Left renal pelvis (tissue), 4 donors: ENCODE measurements at regions not wholly inside any gene's neighbourhood (a gene's known extent, or its start where the extent isn't known, plus 50 kb on each side); places are given as distances from the start of the nearest gene placed in this dataset.

Experiments
- DNase-seq, 4 donors: peaks; one replicate each; pipeline ENCODE4 v3.0.0-alpha.2; 2013; ENCODE audit warnings: low read depth in 4 of 4, low spot score in 3 of 4

GRCh38 chr3:144361002-144361401, 389.4 kb downstream of the DIPK2A start:
- DNase-seq: no peak

DNA sequence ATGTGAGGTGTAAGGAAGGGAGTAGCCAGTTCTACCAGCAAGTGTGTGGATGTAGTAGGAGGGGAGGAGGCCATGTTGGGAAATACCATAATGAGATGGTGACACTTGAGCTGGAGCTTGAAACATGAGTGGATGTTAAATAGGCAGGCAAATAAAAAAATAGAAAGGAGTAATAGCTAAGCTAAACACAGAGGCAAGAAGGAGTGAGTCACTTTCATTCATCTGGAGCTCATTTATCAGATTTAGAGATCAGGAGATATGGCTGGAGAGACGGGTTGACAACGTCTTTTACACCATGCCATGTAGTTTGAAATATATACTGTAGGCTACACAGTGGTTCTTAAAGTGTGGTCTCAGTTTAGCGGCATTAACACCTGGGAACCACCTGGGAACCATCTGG, 390.5 kb downstream of the DIPK2A start:
- DNase-seq: no peak

DNA sequence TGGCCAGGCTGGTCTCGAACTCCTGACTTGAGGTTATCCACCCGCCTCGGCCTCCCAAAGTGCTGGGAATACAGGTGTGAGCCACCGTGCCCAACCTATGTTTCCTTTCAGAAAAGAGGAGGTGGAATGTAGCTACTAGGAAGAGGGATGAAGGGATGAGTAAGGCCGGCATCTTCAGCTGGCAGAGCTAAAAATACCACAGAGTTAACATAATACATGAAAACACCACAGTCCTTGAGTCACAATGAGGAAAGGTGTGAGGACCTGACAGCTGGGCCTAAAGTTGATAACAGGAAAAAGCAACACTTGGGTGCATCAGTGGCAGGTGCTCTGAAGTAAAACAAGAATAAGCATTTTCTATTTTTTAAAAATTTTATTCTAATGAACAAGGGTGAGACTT, 392.2 kb downstream of the DIPK2A start:
- DNase-seq: no peak

- no peak for DNase-seq
Observed at GRCh38 chr3:144364737-144365136, 393.1 kb downstream of the DIPK2A start.

DNA sequence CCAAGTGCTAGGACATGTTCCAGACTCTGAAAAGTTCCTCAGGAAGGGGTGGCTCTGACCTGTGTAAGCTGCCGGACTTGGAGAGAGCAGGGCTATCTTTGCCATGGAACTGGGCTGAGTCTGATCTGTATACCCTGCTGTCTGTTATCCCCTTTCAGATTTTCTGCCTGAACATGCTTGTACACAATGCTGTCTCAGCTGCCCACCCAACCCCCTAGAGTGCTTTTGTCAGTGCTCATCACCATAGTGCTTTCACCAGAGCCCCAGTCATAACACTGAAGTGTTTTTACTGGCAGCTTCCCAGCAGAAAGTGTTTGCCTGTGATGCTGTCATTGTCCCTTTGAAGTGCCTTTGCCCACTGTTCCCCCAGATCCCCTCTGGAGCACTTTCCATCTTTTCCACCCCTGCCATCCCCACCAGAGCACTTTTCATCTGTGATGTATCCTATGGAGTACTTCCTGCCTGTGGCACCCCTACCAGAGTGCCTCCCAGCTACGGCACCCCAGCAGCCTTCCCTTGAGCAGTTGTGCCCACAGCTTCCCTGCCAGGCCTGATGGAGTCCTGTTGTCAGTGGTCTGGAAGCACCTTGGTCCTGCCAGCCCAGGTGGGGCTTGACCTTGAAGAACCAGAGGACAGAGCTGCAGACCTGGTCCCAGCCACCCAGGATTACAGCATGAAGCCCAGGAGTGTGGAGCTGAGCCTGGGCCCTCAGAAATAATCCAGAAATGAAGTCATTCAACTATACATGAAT, 397.7 kb downstream of the DIPK2A start:
- no peak for DNase-seq

GRCh38 chr3:144375088-144375487, 403.5 kb downstream of the DIPK2A start:
- DNase-seq: no peak

DNA sequence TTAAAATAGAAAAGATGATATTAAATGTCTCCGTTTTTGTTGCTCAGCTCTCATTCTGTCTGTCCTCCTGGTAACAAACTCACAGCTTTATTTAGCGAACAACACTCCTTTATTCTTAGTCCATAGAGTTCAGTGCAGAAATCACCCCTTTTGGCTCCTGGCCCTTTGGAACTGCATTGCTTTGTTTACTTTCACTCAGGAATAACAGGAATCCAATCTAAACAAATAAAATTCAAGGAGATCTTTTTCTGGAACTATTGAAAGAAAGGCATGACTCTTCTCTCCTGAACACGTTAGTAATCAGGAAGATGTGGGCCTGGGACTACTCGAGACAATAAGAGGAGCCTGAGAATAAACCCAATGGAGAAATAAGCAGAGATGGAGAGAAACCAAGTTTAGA, 409.2 kb downstream of the DIPK2A start:
- no peak for DNase-seq

GRCh38 chr3:144381607-144382006, 410.0 kb downstream of the DIPK2A start:
- DNase-seq: no peak

GRCh38 chr3:144384241-144384979, 412.8 kb downstream of the DIPK2A start:
- DNase-seq: no peak

DNA sequence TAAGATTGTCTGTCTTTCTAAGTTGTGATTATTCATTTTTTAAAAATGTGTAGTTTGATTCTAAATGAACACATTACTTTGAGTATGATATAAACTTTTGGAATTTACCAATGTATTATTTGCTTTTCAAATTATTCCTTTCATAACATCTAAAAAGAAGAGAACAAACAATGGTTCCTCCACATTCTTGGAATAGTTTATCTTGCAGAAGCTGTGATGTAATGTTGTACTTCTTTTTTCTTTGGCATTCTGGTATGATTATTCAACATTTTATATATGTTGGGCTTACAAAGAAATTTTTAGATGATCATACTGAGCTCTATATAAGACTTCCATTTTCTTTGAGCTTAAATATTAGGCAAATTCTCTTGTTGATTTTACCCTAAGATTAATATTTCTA, 419.2 kb downstream of the DIPK2A start:
- DNase-seq: no peak

GRCh38 chr3:144391236-144391635, 419.6 kb downstream of the DIPK2A start:
- DNase-seq: no peak

- no peak for DNase-seq
Observed at GRCh38 chr3:144394032-144394431, 422.4 kb downstream of the DIPK2A start.

GRCh38 chr3:144402430-144402829, 430.8 kb downstream of the DIPK2A start:
- no peak for DNase-seq

DNA sequence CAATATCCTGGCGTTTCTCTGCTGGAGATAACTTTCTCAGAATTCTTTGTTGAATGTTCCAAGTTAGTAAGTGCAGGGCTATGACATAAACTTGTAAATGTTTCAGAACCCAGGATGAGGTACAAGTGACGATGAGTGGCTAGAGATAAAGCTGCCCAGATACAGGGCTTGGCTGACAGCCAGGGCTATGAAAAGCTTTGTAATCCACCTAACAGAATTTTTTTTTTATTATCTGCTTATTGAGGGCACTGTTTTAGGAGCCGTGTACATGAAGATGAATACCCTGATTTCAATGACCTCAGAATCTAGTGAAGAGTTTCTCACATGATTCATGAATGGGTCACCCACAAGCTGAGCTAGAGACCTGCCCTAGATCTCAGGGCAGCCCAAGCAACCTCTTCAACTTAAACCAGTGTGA, 431.4 kb downstream of the DIPK2A start:
- no peak for DNase-seq

DNA sequence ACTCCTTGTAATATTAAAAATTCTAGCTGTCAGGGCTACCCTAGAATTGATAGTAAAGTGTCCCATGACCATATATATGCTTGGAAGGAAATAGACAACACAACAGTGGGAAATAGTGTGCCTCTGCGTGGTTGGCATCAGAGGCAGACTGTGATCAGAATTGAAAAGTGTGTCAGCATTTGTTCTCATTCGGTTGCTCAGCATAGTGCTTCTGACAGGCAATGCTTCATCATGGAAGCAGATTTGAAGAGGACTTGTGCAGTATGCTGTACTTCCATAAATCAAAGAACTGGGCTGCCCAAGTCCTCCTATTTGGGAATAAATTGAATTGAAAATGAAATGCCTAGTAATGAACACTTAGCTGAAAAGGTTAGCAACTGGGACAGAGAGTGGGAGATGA, 435.7 kb downstream of the DIPK2A start:
- no peak for DNase-seq

DNA sequence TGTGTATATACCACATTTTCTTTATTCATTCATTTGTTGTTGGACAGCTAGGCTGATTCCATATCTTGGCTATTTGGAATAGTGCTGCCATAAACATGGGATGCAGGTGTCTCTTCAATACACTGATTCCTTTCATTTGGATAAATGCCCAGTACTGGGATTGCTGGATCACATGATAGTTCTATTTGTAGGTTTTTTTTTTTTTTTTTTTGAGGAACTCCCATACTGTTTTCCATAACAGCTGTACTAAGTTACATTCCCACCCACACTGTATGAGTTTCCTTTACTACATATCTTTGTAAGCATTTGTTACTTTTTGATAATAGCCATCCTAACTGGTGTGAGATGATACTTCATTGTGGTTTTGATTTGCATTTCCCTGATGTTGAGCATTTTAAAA, 437.7 kb downstream of the DIPK2A start:
- DNase-seq: no peak

DNA sequence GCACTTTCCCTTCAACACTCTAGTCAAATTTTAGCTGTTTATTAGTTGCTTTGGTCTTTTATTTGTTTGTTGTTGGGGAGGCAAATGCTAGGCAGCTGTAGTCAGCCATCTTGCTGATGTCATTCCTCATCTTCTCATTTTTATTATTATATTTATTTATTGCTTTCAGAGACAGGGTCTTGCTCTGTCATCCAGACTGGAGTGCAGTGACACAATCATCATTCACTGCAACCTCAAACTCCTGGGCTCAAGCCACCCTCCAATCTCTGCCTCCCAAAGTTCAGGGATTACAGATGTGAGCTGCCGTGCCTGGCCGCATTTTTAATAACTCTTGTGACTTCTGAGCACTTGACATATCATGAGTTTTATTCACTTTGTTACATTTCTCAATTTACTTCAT, 441.4 kb downstream of the DIPK2A start:
- DNase-seq: no peak

- DNase-seq: no peak
Observed at GRCh38 chr3:144415492-144415891, 443.9 kb downstream of the DIPK2A start.

DNA sequence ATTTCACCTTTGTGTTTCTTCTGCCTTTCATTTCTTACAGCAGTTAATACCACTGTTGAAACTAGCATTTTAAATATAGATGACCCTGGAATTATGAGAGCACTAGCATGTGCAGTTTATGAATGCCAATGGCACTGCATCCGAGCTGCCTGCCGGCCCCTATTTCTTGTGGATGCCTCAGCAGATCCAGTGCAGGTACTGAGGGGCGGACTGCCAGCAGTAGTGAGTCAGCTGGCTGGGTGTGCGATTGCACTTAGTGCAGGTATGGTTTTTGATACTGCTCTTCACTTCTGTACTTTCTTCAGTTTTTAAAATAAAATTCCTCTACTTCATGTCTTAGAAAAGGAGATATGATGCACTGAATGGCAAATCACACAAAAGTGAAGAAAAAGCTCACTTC, 453.0 kb downstream of the DIPK2A start:
- no peak for DNase-seq

DNA sequence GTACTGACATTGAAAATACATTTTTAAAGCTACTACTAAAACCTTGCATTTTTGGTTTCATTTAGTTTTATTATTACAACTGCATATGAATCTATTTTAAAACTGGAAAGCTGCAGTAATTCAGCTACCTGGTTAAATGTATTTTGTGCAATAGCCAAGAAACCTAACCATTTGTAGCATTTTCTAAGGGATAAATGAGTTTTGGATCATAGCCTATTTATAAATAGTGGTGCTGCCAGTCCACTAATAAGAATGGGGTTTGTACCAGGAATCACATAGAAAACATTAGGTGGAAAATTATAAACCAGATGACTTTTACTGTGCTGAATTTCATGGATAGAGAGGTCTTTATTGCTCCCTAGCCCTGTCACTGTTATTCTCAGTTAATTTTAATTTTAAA, 454.7 kb downstream of the DIPK2A start:
- no peak for DNase-seq

DNA sequence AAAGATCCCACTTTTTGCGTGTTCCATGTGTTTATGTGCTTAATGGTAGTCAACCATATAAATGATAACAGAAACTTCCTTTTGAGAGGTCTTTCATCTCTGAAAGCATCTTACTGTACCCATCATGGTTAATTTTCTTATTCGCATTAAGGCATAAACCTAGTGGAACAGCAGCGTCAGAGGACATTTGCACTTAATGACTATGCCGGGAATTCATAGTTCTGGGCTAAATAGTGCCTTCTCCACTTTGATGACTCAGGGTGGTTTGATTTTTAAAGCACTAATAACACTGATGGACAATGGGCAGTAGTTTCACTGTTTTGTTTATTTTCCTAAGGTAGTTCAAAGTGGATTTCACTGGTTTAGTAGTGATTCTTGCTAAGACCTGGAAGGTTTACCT, 455.3 kb downstream of the DIPK2A start:
- DNase-seq: no peak

- no peak for DNase-seq
Observed at GRCh38 chr3:144429719-144430121, 458.1 kb downstream of the DIPK2A start.
